A673 (cell line): ENCODE measurements at regions not wholly inside any gene's neighbourhood (a gene's known extent, or its start where the extent isn't known, plus 50 kb on each side); places are given as distances from the start of the nearest gene placed in this dataset.

Experiments used
- EZH2 ChIP-seq: fragments of 200-600 bp; sonication (generic); IDR thresholded peaks from 2 replicates; pipeline ENCODE4 v1.6.1; 2017; ENCODE audit warnings: borderline replicate concordance, low read depth, mild to moderate bottlenecking, mixed read lengths, antibody characterized with exemption, low read length; ENCODE audit not compliant: poor library complexity, severe bottlenecking
- TF ChIP-seq, protein P1 (sequence below): fragments of 300-800, 200-600 bp; sonication (generic); conservative IDR thresholded peaks from 2 replicates; pipeline ENCODE4 v1.5.1; 2017; ENCODE audit warnings: low read depth, mild to moderate bottlenecking, antibody characterized with exemption, low read length, moderate library complexity, mixed read lengths

DNA sequence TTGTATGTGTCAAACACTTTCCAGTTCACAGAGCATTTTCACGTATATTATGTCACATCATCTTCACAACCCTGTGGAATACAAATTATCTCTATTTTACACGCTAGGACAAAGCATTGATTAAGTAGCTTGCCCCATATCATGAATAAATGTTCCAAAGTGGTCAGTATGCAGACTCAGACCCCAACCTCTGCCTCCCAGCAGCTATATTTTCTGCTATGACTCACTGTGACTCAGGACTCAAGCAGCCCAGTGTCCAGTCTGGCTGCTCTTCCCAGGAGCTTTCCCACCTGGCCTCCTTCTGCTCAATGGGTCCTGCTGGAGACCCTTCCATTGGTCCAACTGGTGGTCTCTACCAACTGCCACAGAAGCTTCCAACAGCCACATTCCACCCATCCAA is 56.0 kb upstream of the RAP1A start:
- TF ChIP-seq, protein P1, sequence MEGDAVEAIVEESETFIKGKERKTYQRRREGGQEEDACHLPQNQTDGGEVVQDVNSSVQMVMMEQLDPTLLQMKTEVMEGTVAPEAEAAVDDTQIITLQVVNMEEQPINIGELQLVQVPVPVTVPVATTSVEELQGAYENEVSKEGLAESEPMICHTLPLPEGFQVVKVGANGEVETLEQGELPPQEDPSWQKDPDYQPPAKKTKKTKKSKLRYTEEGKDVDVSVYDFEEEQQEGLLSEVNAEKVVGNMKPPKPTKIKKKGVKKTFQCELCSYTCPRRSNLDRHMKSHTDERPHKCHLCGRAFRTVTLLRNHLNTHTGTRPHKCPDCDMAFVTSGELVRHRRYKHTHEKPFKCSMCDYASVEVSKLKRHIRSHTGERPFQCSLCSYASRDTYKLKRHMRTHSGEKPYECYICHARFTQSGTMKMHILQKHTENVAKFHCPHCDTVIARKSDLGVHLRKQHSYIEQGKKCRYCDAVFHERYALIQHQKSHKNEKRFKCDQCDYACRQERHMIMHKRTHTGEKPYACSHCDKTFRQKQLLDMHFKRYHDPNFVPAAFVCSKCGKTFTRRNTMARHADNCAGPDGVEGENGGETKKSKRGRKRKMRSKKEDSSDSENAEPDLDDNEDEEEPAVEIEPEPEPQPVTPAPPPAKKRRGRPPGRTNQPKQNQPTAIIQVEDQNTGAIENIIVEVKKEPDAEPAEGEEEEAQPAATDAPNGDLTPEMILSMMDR = no peak
- TF ChIP-seq EZH2 = no peak
